Osteoblast (primary cell): ENCODE measurements at regions not wholly inside any gene's neighbourhood (a gene's known extent, or its start where the extent isn't known, plus 50 kb on each side); places are given as distances from the start of the nearest gene placed in this dataset.
"Not testable (repeated sequence)": the region's sequence is repeated elsewhere in the genome, so short reads cannot be mapped to it uniquely, and the experiment has no call there.

Experiments used
- DNase-seq: peaks from one replicate; pipeline ENCODE4 v3.0.0; 2011; ENCODE audit warnings: low spot score, mixed read lengths; ENCODE audit not compliant: insufficient read length; ENCODE audit errors: missing footprints
- H2AFZ ChIP-seq: 2 replicates; pipeline ENCODE4 v1.6.0; 2011; ENCODE audit warnings: mild to moderate bottlenecking, low read length
- H3K27ac ChIP-seq: 2 replicates; pipeline ENCODE4 v1.5.1; 2011; ENCODE audit warnings: mild to moderate bottlenecking, low read depth, low read length, moderate library complexity
- H3K27me3 ChIP-seq: 2 replicates; pipeline ENCODE4 v1.6.0; 2012; ENCODE audit warnings: mild to moderate bottlenecking, control low read depth, inconsistent platforms, low read length, moderate library complexity; ENCODE audit not compliant: insufficient read depth
- H3K36me3 ChIP-seq: 2 replicates; pipeline ENCODE4 v1.5.1; 2011; ENCODE audit warnings: mild to moderate bottlenecking, low read length, control low read depth, moderate library complexity; ENCODE audit not compliant: insufficient read depth
- H3K4me1 ChIP-seq: 2 replicates; pipeline ENCODE4 v1.5.1; 2011; ENCODE audit warnings: mild to moderate bottlenecking, low read length, control low read depth, moderate library complexity; ENCODE audit not compliant: insufficient read depth
- H3K4me2 ChIP-seq: 2 replicates; pipeline ENCODE4 v1.6.0; 2011; ENCODE audit warnings: mild to moderate bottlenecking, low read length; ENCODE audit not compliant: insufficient read depth
- H3K4me3 ChIP-seq: fragments of 200-600 bp; sonication (generic); 3 replicates; pipeline ENCODE4 v1.5.1; 2012; ENCODE audit warnings: mild to moderate bottlenecking, low read length, inconsistent platforms; ENCODE audit not compliant: insufficient read depth
- H3K79me2 ChIP-seq: 2 replicates; pipeline ENCODE4 v1.6.0; 2012; ENCODE audit warnings: mild to moderate bottlenecking, low read length, control low read depth, inconsistent platforms; ENCODE audit not compliant: insufficient read depth
- H3K9me3 ChIP-seq: 2 replicates; pipeline ENCODE4 v1.5.1; 2011; ENCODE audit warnings: low read depth, low read length, control low read depth
- H4K20me1 ChIP-seq: 2 replicates; pipeline ENCODE4 v1.6.0; 2012; ENCODE audit warnings: mild to moderate bottlenecking, low read length, control low read depth; ENCODE audit not compliant: insufficient read depth
- CTCF ChIP-seq: IDR thresholded peaks from 2 replicates; pipeline ENCODE4 v1.5.1; 2011; ENCODE audit warnings: mild to moderate bottlenecking, low read depth, low read length, moderate library complexity; ENCODE audit errors: extremely low read depth

DNA sequence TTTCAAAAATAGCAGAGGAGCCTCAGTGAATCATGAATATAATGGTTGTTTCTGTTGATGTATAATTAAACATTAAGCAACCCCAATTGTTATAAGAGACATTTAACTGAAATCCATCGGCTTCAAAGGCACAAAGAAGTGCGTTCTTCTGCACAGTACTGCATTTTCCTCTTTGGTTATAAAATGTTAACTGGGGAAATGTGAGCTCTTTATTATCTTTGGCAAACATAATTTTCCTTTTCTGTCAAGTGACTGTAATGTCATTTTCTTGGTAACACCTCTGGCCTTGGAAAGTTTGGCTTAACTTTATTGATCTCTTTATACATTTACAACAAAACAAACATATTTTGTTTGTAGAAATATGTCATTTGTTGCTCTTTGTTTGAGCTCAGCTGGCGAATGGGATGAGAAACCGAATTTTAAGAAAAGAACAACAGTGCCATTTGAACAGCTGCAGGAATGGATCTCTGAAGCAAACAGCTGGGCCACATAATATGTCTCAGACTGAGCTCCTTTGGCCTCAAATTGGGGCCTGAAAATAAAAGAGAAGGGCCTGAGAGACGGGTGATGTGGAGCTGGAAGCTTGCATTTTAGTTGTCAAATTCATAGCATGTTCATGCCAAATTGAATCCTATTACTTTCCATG lies 427.0 kb upstream of the SPTLC3 start:
- Histone ChIP-seq H3K27ac (no peak overlapping the region), H3K4me2 (no peak overlapping the region), H3K4me3 (no peak overlapping the region), H3K4me1 (no peaks in the 10 kb centered on the region), H3K9me3 (no peaks in the 10 kb centered on the region), H3K79me2 (no peaks in the 10 kb centered on the region), H4K20me1 (no peaks in the 10 kb centered on the region), H3K36me3 (no peaks in the 10 kb centered on the region), H2AFZ (no peak overlapping the region), H3K27me3 (no peaks in the 10 kb centered on the region)
- no peak for TF ChIP-seq CTCF
- peak; percentile 4 for DNase-seq

DNA sequence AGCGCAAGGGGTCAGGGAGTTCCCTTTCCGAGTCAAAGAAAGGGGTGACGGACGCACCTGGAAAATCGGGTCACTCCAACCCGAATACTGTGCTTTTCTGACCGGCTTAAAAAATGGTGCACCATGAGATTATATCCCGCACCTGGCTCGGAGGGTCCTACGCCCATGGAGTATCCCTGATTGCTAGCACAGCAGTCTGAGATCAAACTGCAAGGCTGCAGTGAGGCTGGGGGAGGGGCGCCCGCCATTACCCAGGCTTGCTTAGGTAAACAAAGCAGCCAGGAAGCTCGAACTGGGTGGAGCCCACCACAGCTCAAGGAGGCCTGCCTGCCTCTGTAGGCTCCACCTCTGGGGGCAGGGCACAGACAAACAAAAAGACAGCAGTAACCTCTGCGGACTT lies 426.1 kb upstream of the SPTLC3 start:
- H3K4me1 ChIP-seq, H3K27me3 ChIP-seq, H4K20me1 ChIP-seq, H3K9me3 ChIP-seq, H3K79me2 ChIP-seq, H3K4me2 ChIP-seq, H3K4me3 ChIP-seq, H2AFZ ChIP-seq, H3K36me3 ChIP-seq, H3K27ac ChIP-seq, DNase-seq: not testable (repeated sequence)

DNA sequence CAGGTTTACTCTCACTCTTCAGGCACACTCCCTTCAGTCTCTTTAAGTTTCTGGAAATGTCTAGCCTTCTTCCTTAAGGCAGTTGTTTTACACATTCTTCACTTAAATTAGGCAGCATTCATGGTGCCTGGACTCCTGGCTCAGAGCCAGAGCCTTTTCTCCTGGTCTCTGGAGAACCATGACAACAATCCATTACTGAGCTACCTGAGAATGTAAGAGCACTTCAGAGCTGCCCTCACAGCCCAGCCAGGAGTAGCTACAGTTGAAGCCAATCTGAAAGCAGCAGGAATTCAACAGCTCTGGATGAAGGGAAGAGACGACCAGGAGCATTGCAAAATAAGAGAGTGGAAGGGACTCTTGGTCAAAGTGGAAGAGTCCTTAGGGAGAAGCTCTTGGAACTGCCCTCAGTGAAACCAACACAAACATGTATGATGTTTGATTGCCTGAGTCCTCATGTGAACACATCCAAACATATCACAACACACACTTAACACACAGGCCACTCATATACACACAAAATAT lies 416.8 kb upstream of the SPTLC3 start:
- TF ChIP-seq CTCF, result no peak
- no peak for DNase-seq
- Histone ChIP-seq H4K20me1 (no peaks in the 10 kb centered on the region), H2AFZ (no peak overlapping the region), H3K4me1 (no peaks in the 10 kb centered on the region), H3K4me2 (no peak overlapping the region), H3K4me3 (no peak overlapping the region), H3K79me2 (no peaks in the 10 kb centered on the region), H3K9me3 (peaks cover 3% of the 10 kb centered on the region), H3K36me3 (no peaks in the 10 kb centered on the region), H3K27ac (no peak overlapping the region), H3K27me3 (no peaks in the 10 kb centered on the region)

- no peak for DNase-seq
- H3K9me3 ChIP-seq, result peaks cover 3% of the 10 kb centered on the region
- H3K27me3 ChIP-seq, result no peaks in the 10 kb centered on the region
- no peaks in the 10 kb centered on the region for H3K4me1 ChIP-seq
- H3K4me2 ChIP-seq, result no peak overlapping the region
- no peaks in the 10 kb centered on the region for H4K20me1 ChIP-seq
- no peak overlapping the region for H3K27ac ChIP-seq
- H3K79me2 ChIP-seq, result no peaks in the 10 kb centered on the region
- no peaks in the 10 kb centered on the region for H3K36me3 ChIP-seq
- H3K4me3 ChIP-seq, result no peak overlapping the region
- no peak overlapping the region for H2AFZ ChIP-seq
- TF ChIP-seq CTCF, result no peak
Measured at GRCh38 chr20:12592756-12593155, 416.0 kb upstream of the SPTLC3 start.
